ENCODE measurements at regions not wholly inside any gene's neighbourhood (a gene's known extent, or its start where the extent isn't known, plus 50 kb on each side); places are given as distances from the start of the nearest gene placed in this dataset.

- Histone ChIP-seq H3K4me1 (ENCODE audit: control insufficient read depth, low read length) (no peaks in the 10 kb centered on the region), H3K4me2 (ENCODE audit: low read length) (no peak overlapping the region), H3K4me3 (ENCODE audit: low read length) (no peak overlapping the region), H3K9me3 (ENCODE audit: control insufficient read depth, insufficient read depth, low read length) (no peaks in the 10 kb centered on the region), H3K27me3 (ENCODE audit: control insufficient read depth, low read length) (no peaks in the 10 kb centered on the region), H3K36me3 (ENCODE audit: control insufficient read depth, low read length) (no peaks in the 10 kb centered on the region), H3F3A (ENCODE audit: control insufficient read depth, insufficient read depth) (no peaks in the 10 kb centered on the region), H4K20me1 (ENCODE audit: control insufficient read depth, insufficient read depth, low read depth, low read length) (no peaks in the 10 kb centered on the region), H3K27ac (ENCODE audit: low read depth, low read length) (no peak overlapping the region), H3K9me2 (replicated peaks; ENCODE audit: control insufficient read depth, low read length) (no peaks in the 10 kb centered on the region), H3K79me2 (ENCODE audit: control insufficient read depth, low read length) (no peaks in the 10 kb centered on the region)
- TF ChIP-seq, protein P1, sequence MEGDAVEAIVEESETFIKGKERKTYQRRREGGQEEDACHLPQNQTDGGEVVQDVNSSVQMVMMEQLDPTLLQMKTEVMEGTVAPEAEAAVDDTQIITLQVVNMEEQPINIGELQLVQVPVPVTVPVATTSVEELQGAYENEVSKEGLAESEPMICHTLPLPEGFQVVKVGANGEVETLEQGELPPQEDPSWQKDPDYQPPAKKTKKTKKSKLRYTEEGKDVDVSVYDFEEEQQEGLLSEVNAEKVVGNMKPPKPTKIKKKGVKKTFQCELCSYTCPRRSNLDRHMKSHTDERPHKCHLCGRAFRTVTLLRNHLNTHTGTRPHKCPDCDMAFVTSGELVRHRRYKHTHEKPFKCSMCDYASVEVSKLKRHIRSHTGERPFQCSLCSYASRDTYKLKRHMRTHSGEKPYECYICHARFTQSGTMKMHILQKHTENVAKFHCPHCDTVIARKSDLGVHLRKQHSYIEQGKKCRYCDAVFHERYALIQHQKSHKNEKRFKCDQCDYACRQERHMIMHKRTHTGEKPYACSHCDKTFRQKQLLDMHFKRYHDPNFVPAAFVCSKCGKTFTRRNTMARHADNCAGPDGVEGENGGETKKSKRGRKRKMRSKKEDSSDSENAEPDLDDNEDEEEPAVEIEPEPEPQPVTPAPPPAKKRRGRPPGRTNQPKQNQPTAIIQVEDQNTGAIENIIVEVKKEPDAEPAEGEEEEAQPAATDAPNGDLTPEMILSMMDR (IDR thresholded peaks at IDR 0.05; ENCODE audit: low read depth, low read length, poor library complexity, severe bottlenecking) = no peak
- no peak for TF ChIP-seq EZH2phosphoT487 (IDR thresholded peaks at IDR 0.05; ENCODE audit: borderline replicate concordance, low read length)
Measured at GRCh38 chrX:4935846-4936245, 1222.4 kb upstream of the PRKX start.

- no peak overlapping the region for H3K4me3 ChIP-seq (ENCODE audit: low read length)
- no peaks in the 10 kb centered on the region for H3K4me1 ChIP-seq (ENCODE audit: control insufficient read depth, low read length)
- no peaks in the 10 kb centered on the region for H3K9me3 ChIP-seq (ENCODE audit: control insufficient read depth, insufficient read depth, low read length)
- H3K27me3 ChIP-seq (ENCODE audit: control insufficient read depth, low read length) = no peaks in the 10 kb centered on the region
- H3K4me2 ChIP-seq (ENCODE audit: low read length) = no peak overlapping the region
- H4K20me1 ChIP-seq (ENCODE audit: control insufficient read depth, insufficient read depth, low read depth, low read length) = no peaks in the 10 kb centered on the region
- H3K36me3 ChIP-seq (ENCODE audit: control insufficient read depth, low read length) = no peaks in the 10 kb centered on the region
- no peaks in the 10 kb centered on the region for H3F3A ChIP-seq (ENCODE audit: control insufficient read depth, insufficient read depth)
- no peaks in the 10 kb centered on the region for H3K9me2 ChIP-seq (replicated peaks; ENCODE audit: control insufficient read depth, low read length)
- TF ChIP-seq EZH2phosphoT487 (IDR thresholded peaks at IDR 0.05; ENCODE audit: borderline replicate concordance, low read length) = no peak
- TF ChIP-seq, protein P1 (IDR thresholded peaks at IDR 0.05; ENCODE audit: low read depth, low read length, poor library complexity, severe bottlenecking) = no peak
- no peak overlapping the region for H3K27ac ChIP-seq (ENCODE audit: low read depth, low read length)
- no peaks in the 10 kb centered on the region for H3K79me2 ChIP-seq (ENCODE audit: control insufficient read depth, low read length)
Measured at GRCh38 chrX:4935401-4935800, 1222.0 kb upstream of the PRKX start.

DNA sequence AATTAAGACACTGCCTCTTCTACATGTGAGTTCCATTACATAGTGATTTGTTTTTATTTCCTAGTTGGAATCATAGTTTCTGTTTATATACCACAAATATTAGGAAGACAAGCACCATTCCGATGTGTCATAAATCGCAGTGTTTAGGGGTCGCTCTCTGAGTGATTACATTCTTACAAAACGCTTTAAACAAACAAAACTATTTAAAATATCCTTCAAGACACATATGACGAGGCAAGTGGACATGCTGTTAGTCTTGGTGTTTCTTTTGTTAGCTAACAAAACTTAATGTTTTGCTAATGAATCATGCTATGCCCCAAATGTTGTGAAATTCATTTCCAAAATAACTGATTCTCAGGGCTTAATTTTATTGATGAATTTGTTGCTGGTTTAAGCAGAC, 1219.3 kb upstream of the PRKX start:
- no peak overlapping the region for H3K27ac ChIP-seq (ENCODE audit: low read depth, low read length)
- TF ChIP-seq, protein P1 (IDR thresholded peaks at IDR 0.05; ENCODE audit: low read depth, low read length, poor library complexity, severe bottlenecking) = no peak
- TF ChIP-seq EZH2phosphoT487 (IDR thresholded peaks at IDR 0.05; ENCODE audit: borderline replicate concordance, low read length) = no peak
- H3K79me2 ChIP-seq (ENCODE audit: control insufficient read depth, low read length) = no peaks in the 10 kb centered on the region
- H3K4me1 ChIP-seq (ENCODE audit: control insufficient read depth, low read length) = no peaks in the 10 kb centered on the region
- no peaks in the 10 kb centered on the region for H4K20me1 ChIP-seq (ENCODE audit: control insufficient read depth, insufficient read depth, low read depth, low read length)
- no peaks in the 10 kb centered on the region for H3F3A ChIP-seq (ENCODE audit: control insufficient read depth, insufficient read depth)
- H3K9me3 ChIP-seq (ENCODE audit: control insufficient read depth, insufficient read depth, low read length) = no peaks in the 10 kb centered on the region
- H3K36me3 ChIP-seq (ENCODE audit: control insufficient read depth, low read length) = no peaks in the 10 kb centered on the region
- H3K4me3 ChIP-seq (ENCODE audit: low read length) = no peak overlapping the region
- no peaks in the 10 kb centered on the region for H3K9me2 ChIP-seq (replicated peaks; ENCODE audit: control insufficient read depth, low read length)
- no peaks in the 10 kb centered on the region for H3K27me3 ChIP-seq (ENCODE audit: control insufficient read depth, low read length)
- no peak overlapping the region for H3K4me2 ChIP-seq (ENCODE audit: low read length)

DNA sequence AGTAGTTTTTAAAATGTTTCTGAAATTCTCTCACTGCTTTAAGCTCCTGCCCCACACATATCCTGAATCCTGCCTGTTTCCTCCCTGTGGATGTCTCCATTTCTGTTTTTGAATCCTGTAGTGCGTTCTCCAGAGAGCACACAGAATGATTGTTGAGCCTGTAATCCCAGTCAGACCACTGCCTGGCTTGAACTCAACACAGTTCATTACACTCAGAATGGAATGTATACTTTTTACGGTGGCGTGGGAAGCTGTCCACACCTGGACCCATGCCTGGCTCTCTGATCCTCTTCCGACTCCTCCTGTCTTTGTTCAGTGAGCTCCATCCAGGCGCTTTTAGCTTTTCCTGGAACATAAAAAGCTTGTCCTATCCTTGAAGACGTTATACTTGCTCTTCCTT, 1217.0 kb upstream of the PRKX start:
- H3K36me3 ChIP-seq (ENCODE audit: control insufficient read depth, low read length) = no peaks in the 10 kb centered on the region
- no peaks in the 10 kb centered on the region for H3F3A ChIP-seq (ENCODE audit: control insufficient read depth, insufficient read depth)

More for the DNA sequence above, 1217.0 kb upstream of the PRKX start:
- no peak overlapping the region for H3K4me3 ChIP-seq (ENCODE audit: low read length)
- no peaks in the 10 kb centered on the region for H3K9me2 ChIP-seq (replicated peaks; ENCODE audit: control insufficient read depth, low read length)
- H3K4me2 ChIP-seq (ENCODE audit: low read length) = no peak overlapping the region
- no peaks in the 10 kb centered on the region for H3K9me3 ChIP-seq (ENCODE audit: control insufficient read depth, insufficient read depth, low read length)
- H4K20me1 ChIP-seq (ENCODE audit: control insufficient read depth, insufficient read depth, low read depth, low read length) = no peaks in the 10 kb centered on the region
- TF ChIP-seq, protein P1 (IDR thresholded peaks at IDR 0.05; ENCODE audit: low read depth, low read length, poor library complexity, severe bottlenecking) = no peak
- TF ChIP-seq EZH2phosphoT487 (IDR thresholded peaks at IDR 0.05; ENCODE audit: borderline replicate concordance, low read length) = no peak
- H3K27me3 ChIP-seq (ENCODE audit: control insufficient read depth, low read length) = no peaks in the 10 kb centered on the region
- no peaks in the 10 kb centered on the region for H3K4me1 ChIP-seq (ENCODE audit: control insufficient read depth, low read length)
- H3K79me2 ChIP-seq (ENCODE audit: control insufficient read depth, low read length) = no peaks in the 10 kb centered on the region
- no peak overlapping the region for H3K27ac ChIP-seq (ENCODE audit: low read depth, low read length)

All from DOHH2 (cell line).